ENCODE measurements at regions not wholly inside any gene's neighbourhood (a gene's known extent, or its start where the extent isn't known, plus 50 kb on each side); places are given as distances from the start of the nearest gene placed in this dataset.

DNA sequence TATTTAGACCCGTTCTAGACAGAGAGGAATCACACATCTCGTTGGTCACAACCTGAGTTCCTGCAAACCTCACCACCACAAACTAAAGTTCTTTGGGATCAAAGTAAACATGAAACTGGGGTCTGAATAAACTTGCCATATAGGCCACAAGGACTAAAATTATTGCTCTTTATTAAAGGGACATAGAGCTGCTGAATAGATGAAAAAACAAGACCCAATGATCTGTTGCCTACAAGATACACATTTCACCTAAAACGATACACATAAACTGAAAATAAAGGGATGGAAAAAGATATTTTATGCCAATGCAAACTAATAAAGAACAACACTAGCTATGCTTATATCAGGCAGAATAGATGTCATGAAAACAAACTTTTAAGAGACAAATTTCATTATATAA, 623.0 kb downstream of the TBC1D32 start:
- Histone ChIP-seq H3K4me3 (no peak overlapping the region), H3K27ac (no peak overlapping the region), H3K4me1 (no peaks in the 10 kb centered on the region), H3K36me3 (no peaks in the 10 kb centered on the region), H3K27me3 (no peaks in the 10 kb centered on the region), H3K9me3 (peaks cover 0 to 7% (median 0%) of the 10 kb centered on the region in 3 donors)
- no peak for ATAC-seq
- 76 to 83% methylated on average over 1 to 3 of the region's 3 CpGs for whole genome bisulfite sequencing, 2 donors (ENCODE audit: low coverage in 1 of 2)
- TF ChIP-seq EP300 (IDR thresholded peaks at IDR 0.05) (no peak), POLR2AphosphoS5 (IDR thresholded peaks at IDR 0.05) (no peak), CTCF (IDR thresholded peaks at IDR 0.05) (no peak), POLR2A (IDR thresholded peaks at IDR 0.05) (no peak)

DNA sequence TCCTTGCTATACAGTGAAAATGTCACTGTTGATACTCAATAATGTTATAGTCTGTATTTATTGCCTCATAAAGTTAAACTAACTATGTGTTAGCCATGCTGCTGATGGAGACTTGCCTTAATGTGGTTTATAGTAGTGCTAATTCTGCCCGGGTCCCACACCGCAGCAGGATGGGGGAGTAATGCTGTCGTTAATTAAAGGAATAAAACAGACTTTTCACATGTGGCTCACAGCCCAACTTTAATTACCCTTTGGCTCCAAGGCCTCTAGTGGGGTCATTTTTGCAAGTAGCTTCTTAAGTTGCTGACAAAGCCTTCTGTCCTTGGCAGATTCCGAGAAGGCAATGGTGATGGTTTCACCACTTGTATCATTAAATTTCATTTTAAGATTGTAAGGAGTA, 634.3 kb downstream of the TBC1D32 start:
- Histone ChIP-seq H3K4me3 (no peak overlapping the region), H3K27me3 (no peaks in the 10 kb centered on the region), H3K27ac (no peak overlapping the region), H3K4me1 (no peaks in the 10 kb centered on the region), H3K36me3 (no peaks in the 10 kb centered on the region), H3K9me3 (peaks cover 0 to 1% (median 0%) of the 10 kb centered on the region in 3 donors)
- 65 to 81% methylated on average over 4 of the region's 4 CpGs for WGBS, 2 donors (ENCODE audit: low coverage in 1 of 2)
- no peak for ATAC-seq
- TF ChIP-seq EP300 (IDR thresholded peaks at IDR 0.05) (no peak), POLR2A (IDR thresholded peaks at IDR 0.05) (no peak), CTCF (IDR thresholded peaks at IDR 0.05) (no peak), POLR2AphosphoS5 (IDR thresholded peaks at IDR 0.05) (no peak)

- 72 to 84% methylated on average over 3 of the region's 3 CpGs for WGBS, 2 donors (ENCODE audit: low coverage in 1 of 2)
Measured at GRCh38 chr6:120686492-120686891, 647.8 kb downstream of the TBC1D32 start.

DNA sequence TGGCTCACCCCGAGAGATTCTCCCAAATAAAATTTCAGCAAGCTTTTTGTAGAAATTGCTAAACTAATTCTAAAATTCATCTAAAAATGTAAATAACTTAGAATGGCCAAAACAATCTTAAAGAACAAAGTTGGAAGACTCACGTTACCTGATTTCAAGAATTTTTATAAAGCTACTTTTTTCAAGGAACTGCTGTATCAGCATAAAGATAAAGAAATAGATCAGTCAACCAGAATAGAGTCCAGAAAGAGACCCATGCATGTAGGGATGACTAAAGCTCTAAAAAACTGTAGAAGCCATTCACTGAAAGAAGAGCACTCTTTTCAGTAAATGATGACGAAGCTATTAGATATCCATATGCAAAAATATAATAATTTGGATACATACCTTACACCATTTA, 652.1 kb downstream of the TBC1D32 start:
- H3K4me1 ChIP-seq, result no peaks in the 10 kb centered on the region
- no peaks in the 10 kb centered on the region for H3K36me3 ChIP-seq
- H3K4me3 ChIP-seq, result no peak overlapping the region
- TF ChIP-seq CTCF (IDR thresholded peaks at IDR 0.05), result no peak
- TF ChIP-seq EP300 (IDR thresholded peaks at IDR 0.05), result no peak
- no peak for TF ChIP-seq POLR2A (IDR thresholded peaks at IDR 0.05)
- no peak for TF ChIP-seq POLR2AphosphoS5 (IDR thresholded peaks at IDR 0.05)
- H3K9me3 ChIP-seq, result no peaks in the 10 kb centered on the region
- ATAC-seq, result no peak
- WGBS, 2 donors (ENCODE audit: low coverage in 1 of 2), result 76 to 87% methylated on average over 3 of the region's 3 CpGs
- H3K27me3 ChIP-seq, result no peaks in the 10 kb centered on the region
- H3K27ac ChIP-seq, result no peak overlapping the region

More at GRCh38 chr6:120686492-120686891, 647.8 kb downstream of the TBC1D32 start:
- no peak for TF ChIP-seq POLR2A (IDR thresholded peaks at IDR 0.05)
- TF ChIP-seq EP300 (IDR thresholded peaks at IDR 0.05), result no peak
- TF ChIP-seq CTCF (IDR thresholded peaks at IDR 0.05), result no peak
- TF ChIP-seq POLR2AphosphoS5 (IDR thresholded peaks at IDR 0.05), result no peak
- Histone ChIP-seq H3K36me3 (no peaks in the 10 kb centered on the region), H3K9me3 (no peaks in the 10 kb centered on the region), H3K4me3 (no peak overlapping the region), H3K27me3 (no peaks in the 10 kb centered on the region), H3K4me1 (no peaks in the 10 kb centered on the region), H3K27ac (no peak overlapping the region)
- no peak for ATAC-seq

DNA sequence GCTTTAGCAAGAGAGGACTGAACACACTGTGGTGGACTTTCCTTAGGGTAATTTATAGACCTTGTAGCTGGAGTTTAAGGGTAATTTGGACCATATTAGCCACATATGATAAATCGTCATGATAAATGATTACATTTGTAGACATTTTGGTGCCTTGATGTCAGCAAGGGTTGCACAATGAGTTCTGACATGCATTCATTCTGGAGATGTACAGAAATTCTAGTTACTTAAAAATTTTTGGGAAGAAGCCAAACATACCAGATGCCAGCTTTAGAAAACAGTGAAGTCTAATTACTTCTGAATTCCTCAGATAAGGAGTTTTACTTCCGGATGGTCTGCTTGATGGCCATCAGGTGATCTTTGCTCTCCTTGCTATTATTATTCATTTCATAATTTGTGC, 653.1 kb downstream of the TBC1D32 start:
- TF ChIP-seq POLR2AphosphoS5 (IDR thresholded peaks at IDR 0.05) (no peak), POLR2A (IDR thresholded peaks at IDR 0.05) (no peak), CTCF (IDR thresholded peaks at IDR 0.05) (no peak), EP300 (IDR thresholded peaks at IDR 0.05) (no peak)
- no peaks in the 10 kb centered on the region for H3K4me1 ChIP-seq
- H3K36me3 ChIP-seq, result no peaks in the 10 kb centered on the region
- H3K27me3 ChIP-seq, result no peaks in the 10 kb centered on the region
- H3K4me3 ChIP-seq, result no peak overlapping the region
- no peaks in the 10 kb centered on the region for H3K9me3 ChIP-seq
- WGBS, 2 donors (ENCODE audit: low coverage in 1 of 2), result 48 to 100% methylated on average over 1 to 2 of the region's 2 CpGs
- H3K27ac ChIP-seq, result no peak overlapping the region
- ATAC-seq, result no peak

Data from gastroesophageal sphincter (tissue), 4 donors.